ACC112 (cell line): ENCODE measurements at regions not wholly inside any gene's neighbourhood (a gene's known extent, or its start where the extent isn't known, plus 50 kb on each side); places are given as distances from the start of the nearest gene placed in this dataset.

Experiments
- H2AFZ ChIP-seq: fragments of 200-600 bp; sonication (generic); one replicate; pipeline ENCODE4 v1.6.0; 2017; ENCODE audit warnings: antibody characterized with exemption, low read length; ENCODE audit not compliant: unreplicated experiment
- H3K27ac ChIP-seq: fragments of 200-600 bp; sonication (generic); 2 replicates; pipeline ENCODE4 v1.5.1; 2014; ENCODE audit warnings: low read depth, mild to moderate bottlenecking, antibody characterized with exemption, low read length, moderate library complexity
- H3K27me3 ChIP-seq: fragments of 200-600 bp; sonication (generic); 2 replicates; pipeline ENCODE4 v1.6.1; 2014; ENCODE audit warnings: mild to moderate bottlenecking, antibody characterized with exemption, low read length, moderate library complexity, mixed read lengths; ENCODE audit not compliant: insufficient read depth
- H3K36me3 ChIP-seq: fragments of 200-600 bp; sonication (generic); 2 replicates; pipeline ENCODE4 v1.6.1; 2016; ENCODE audit warnings: mild to moderate bottlenecking, antibody characterized with exemption, low read length, moderate library complexity, mixed read lengths; ENCODE audit not compliant: insufficient read depth
- H3K4me1 ChIP-seq: fragments of 200-600 bp; sonication (generic); one replicate; pipeline ENCODE4 v1.6.1; 2016; ENCODE audit warnings: low read length, mixed read lengths; ENCODE audit not compliant: insufficient read depth, unreplicated experiment, control insufficient read depth
- H3K4me3 ChIP-seq: fragments of 200-600 bp; sonication (generic); 2 replicates; pipeline ENCODE4 v1.5.1; 2014; ENCODE audit warnings: mild to moderate bottlenecking, low read depth, low read length
- H3K79me2 ChIP-seq: fragments of 200-600 bp; sonication (generic); one replicate; pipeline ENCODE4 v1.6.0; 2016; ENCODE audit warnings: low read length; ENCODE audit not compliant: control insufficient read depth, unreplicated experiment, insufficient read depth

GRCh38 chr1:22257290-22258275 lies 114.7 kb upstream of the WNT4 start:
- H3K27ac ChIP-seq, result no peak overlapping the region
- no peaks in the 10 kb centered on the region for H3K36me3 ChIP-seq
- H3K4me3 ChIP-seq, result no peak overlapping the region
- H3K27me3 ChIP-seq, result peaks cover 37% of the 10 kb centered on the region; the same call in 1 of the 2 replicates
- H3K4me1 ChIP-seq, result no peaks in the 10 kb centered on the region
- H3K79me2 ChIP-seq, result no peaks in the 10 kb centered on the region
- H2AFZ ChIP-seq, result no peak overlapping the region

GRCh38 chr1:22258698-22259097 lies 115.8 kb upstream of the WNT4 start:
- no peak overlapping the region for H3K27ac ChIP-seq
- no peaks in the 10 kb centered on the region for H3K4me1 ChIP-seq
- no peak overlapping the region for H2AFZ ChIP-seq

GRCh38 chr1:22259551-22260282 lies 116.8 kb upstream of the WNT4 start:
- Histone ChIP-seq H3K4me3 (no peak overlapping the region), H3K27ac (no peak overlapping the region), H2AFZ (no peak overlapping the region), H3K79me2 (no peaks in the 10 kb centered on the region), H3K36me3 (no peaks in the 10 kb centered on the region), H3K27me3 (peaks cover 34% of the 10 kb centered on the region; the same call in 1 of the 2 replicates), H3K4me1 (no peaks in the 10 kb centered on the region)

More at GRCh38 chr1:22258698-22259097, 115.8 kb upstream of the WNT4 start:
- H3K79me2 ChIP-seq, result no peaks in the 10 kb centered on the region
- peaks cover 33% of the 10 kb centered on the region for H3K27me3 ChIP-seq
- H3K4me3 ChIP-seq, result no peak overlapping the region
- no peaks in the 10 kb centered on the region for H3K36me3 ChIP-seq

DNA sequence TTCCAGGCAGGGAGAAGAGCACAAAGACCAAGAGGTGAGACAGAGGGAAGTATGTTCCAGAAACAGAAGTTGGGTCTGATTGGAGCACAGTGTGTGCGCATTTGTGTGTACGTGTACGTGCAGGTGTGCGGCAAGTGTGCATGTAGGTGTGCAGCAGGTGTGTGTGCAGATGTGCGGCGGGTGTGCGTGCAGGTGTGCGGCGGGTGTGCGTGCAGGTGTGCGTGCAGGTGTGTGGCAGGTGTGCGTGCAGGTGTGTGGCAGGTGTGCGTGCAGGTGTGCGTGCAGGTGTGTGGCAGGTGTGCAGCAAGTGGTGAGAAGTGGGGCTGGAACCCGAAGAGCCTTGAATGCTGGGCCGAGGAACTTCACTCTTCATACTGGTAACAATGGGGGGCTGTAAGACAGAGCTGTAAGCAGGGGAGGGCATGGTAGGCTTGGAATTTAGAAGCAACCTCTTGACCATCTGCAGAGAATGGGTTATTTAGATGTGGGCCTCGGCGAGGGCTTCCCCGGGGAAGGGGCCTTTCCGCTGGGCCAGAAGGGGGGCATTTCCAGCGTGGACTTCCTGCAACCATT lies 118.0 kb upstream of the WNT4 start:
- Histone ChIP-seq H3K4me3 (no peak overlapping the region), H3K27ac (no peak overlapping the region), H2AFZ (no peak overlapping the region), H3K4me1 (no peaks in the 10 kb centered on the region), H3K79me2 (no peaks in the 10 kb centered on the region), H3K36me3 (no peaks in the 10 kb centered on the region), H3K27me3 (peaks cover 30% of the 10 kb centered on the region; the same call in 1 of the 2 replicates)

DNA sequence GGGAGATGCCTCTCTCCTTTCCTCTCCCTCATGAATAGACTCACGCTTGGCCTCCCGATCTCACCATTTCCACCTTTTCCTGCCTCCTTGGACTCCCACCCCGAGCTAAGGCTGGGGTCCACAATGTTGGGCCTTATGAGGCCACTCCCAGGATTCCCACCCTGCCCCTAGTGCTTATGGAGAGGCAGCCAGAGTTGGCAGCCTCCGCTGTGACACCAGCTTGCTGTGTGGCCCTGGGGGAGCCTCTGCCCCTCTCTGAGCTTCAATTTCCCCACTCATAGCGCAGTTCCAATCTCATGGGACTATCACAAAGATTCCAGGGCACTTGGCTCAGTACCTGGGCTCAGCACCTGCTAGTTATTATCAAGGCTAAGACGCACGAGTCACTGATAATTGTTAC lies 118.7 kb upstream of the WNT4 start:
- Histone ChIP-seq H3K4me3 (no peak overlapping the region), H3K79me2 (no peaks in the 10 kb centered on the region), H3K4me1 (no peaks in the 10 kb centered on the region), H3K27me3 (peaks cover 33% of the 10 kb centered on the region), H3K36me3 (no peaks in the 10 kb centered on the region), H3K27ac (no peak overlapping the region), H2AFZ (no peak overlapping the region)

DNA sequence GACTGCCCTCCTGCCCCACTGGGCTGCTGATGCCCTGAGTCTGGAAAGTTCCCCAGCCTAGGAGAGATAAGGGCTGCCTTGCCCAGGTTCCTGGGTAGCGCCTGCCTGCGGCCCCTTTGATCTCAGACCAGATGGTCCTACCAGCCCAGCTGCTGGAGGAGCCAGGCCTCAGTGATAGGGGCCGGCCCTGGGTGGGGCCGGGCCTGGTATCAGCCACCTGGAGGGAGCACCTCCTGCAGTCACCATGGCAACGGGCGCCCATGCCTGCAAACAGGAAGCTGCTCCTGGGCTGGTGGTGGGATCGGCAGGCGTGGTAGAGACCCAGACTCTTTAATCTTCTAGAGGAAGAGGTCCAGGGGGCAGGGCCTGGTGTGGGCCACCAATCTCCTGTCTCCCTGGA lies 119.7 kb upstream of the WNT4 start:
- peaks cover 30% of the 10 kb centered on the region for H3K27me3 ChIP-seq
- H3K4me1 ChIP-seq, result no peaks in the 10 kb centered on the region
- no peak overlapping the region for H2AFZ ChIP-seq
- no peak overlapping the region for H3K4me3 ChIP-seq
- H3K36me3 ChIP-seq, result no peaks in the 10 kb centered on the region
- no peaks in the 10 kb centered on the region for H3K79me2 ChIP-seq
- H3K27ac ChIP-seq, result no peak overlapping the region

- Histone ChIP-seq H3K36me3 (no peaks in the 10 kb centered on the region), H2AFZ (no peak overlapping the region), H3K79me2 (no peaks in the 10 kb centered on the region), H3K4me3 (no peak overlapping the region), H3K4me1 (no peaks in the 10 kb centered on the region), H3K27me3 (peaks cover 32% of the 10 kb centered on the region), H3K27ac (no peak overlapping the region)
Measured at GRCh38 chr1:22263359-22263758, 120.5 kb upstream of the WNT4 start.

- Histone ChIP-seq H3K27ac (no peak overlapping the region), H3K79me2 (no peaks in the 10 kb centered on the region), H3K4me1 (no peaks in the 10 kb centered on the region), H2AFZ (no peak overlapping the region), H3K4me3 (no peak overlapping the region), H3K27me3 (peaks cover 38% of the 10 kb centered on the region), H3K36me3 (no peaks in the 10 kb centered on the region)
Measured at GRCh38 chr1:22264464-22265341, 121.8 kb upstream of the WNT4 start.

DNA sequence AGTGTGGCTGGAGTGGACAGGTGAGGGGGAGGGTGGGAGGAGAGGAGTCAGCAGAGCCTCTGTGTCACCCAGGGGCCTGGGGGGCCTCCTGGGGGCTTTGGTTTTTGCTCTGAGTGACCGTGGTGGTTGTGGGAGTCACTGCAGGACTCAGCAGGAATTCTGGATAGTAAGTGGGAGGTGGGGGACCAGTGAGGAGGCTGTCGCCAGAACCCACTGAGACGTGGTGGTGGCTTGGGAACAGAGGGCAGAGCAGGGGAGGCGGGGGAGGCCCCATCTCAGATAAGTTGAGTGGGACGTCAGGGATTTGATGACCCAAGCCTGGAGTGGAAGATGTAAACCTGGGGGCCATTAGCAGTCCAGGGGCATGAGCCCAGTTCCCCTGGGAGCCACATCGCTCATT lies 123.2 kb upstream of the WNT4 start:
- H3K27me3 ChIP-seq, result peaks cover 42% of the 10 kb centered on the region
- no peak overlapping the region for H2AFZ ChIP-seq
- no peaks in the 10 kb centered on the region for H3K79me2 ChIP-seq
- H3K36me3 ChIP-seq, result no peaks in the 10 kb centered on the region
- H3K27ac ChIP-seq, result no peak overlapping the region
- no peaks in the 10 kb centered on the region for H3K4me1 ChIP-seq
- no peak overlapping the region for H3K4me3 ChIP-seq
